ENCODE measurements at regions not wholly inside any gene's neighbourhood (a gene's known extent, or its start where the extent isn't known, plus 50 kb on each side); places are given as distances from the start of the nearest gene placed in this dataset.
"Not testable (repeated sequence)": the region's sequence is repeated elsewhere in the genome, so short reads cannot be mapped to it uniquely, and the experiment has no call there.

GRCh38 chr12:94916663-94917062, 86.8 kb downstream of the NDUFA12 start:
- H3K4me2 ChIP-seq (ENCODE audit: low read length), result no peak overlapping the region
- H3K79me2 ChIP-seq (replicated peaks; ENCODE audit: insufficient read depth, low read length), result no peaks in the 10 kb centered on the region
- no peak overlapping the region for H3K9ac ChIP-seq (ENCODE audit: low read length)
- no peak for TF ChIP-seq TAF1 (IDR thresholded peaks at IDR 0.05; ENCODE audit: low read depth)
- no peak for TF ChIP-seq EZH2 (IDR thresholded peaks at IDR 0.05; ENCODE audit: borderline replicate concordance, insufficient read depth, low read length, poor library complexity, severe bottlenecking)
- TF ChIP-seq EP300 (conservative IDR thresholded peaks at IDR 0.05; ENCODE audit: poor library complexity, severe bottlenecking), result no peak
- TF ChIP-seq RAD21 (conservative IDR thresholded peaks at IDR 0.05), result no peak
- TF ChIP-seq REST (IDR thresholded peaks at IDR 0.05; ENCODE audit: borderline replicate concordance), result no peak
- TF ChIP-seq SMC3 (conservative IDR thresholded peaks at IDR 0.05; ENCODE audit: poor library complexity), result no peak
- no peak for TF ChIP-seq MXI1 (conservative IDR thresholded peaks at IDR 0.05; ENCODE audit: poor library complexity, severe bottlenecking)
- no peak for TF ChIP-seq CTCF (IDR thresholded peaks at IDR 0.05; ENCODE audit: poor library complexity, severe bottlenecking)
- TF ChIP-seq POLR2AphosphoS5 (IDR thresholded peaks at IDR 0.05), result no peak
- H3K9me3 ChIP-seq (ENCODE audit: low read length), result no peaks in the 10 kb centered on the region
- H3K4me3 ChIP-seq (ENCODE audit: low read length), result no peak overlapping the region
- H3F3A ChIP-seq (ENCODE audit: insufficient read depth, low read length, poor library complexity, severe bottlenecking), result no peaks in the 10 kb centered on the region
- no peaks in the 10 kb centered on the region for H3K9me2 ChIP-seq (ENCODE audit: insufficient read depth, low read length)
- no peaks in the 10 kb centered on the region for H3K27me3 ChIP-seq (ENCODE audit: insufficient read depth, low read depth, low read length)
- no peaks in the 10 kb centered on the region for H3K36me3 ChIP-seq (ENCODE audit: insufficient read depth, low read length)
- no peaks in the 10 kb centered on the region for H4K20me1 ChIP-seq (ENCODE audit: insufficient read depth)
- H2AFZ ChIP-seq (ENCODE audit: low read depth, low read length), result no peak overlapping the region
- H3K27ac ChIP-seq (ENCODE audit: low read length), result no peak overlapping the region

GRCh38 chr12:94909663-94910062, 93.8 kb downstream of the NDUFA12 start:
- TF ChIP-seq MXI1 (conservative IDR thresholded peaks at IDR 0.05; ENCODE audit: poor library complexity, severe bottlenecking) (peak; percentile 19), CTCF (IDR thresholded peaks at IDR 0.05; ENCODE audit: poor library complexity, severe bottlenecking) (no peak)
- Histone ChIP-seq H3K4me2 (ENCODE audit: low read length) (no peak overlapping the region), H3K79me2 (replicated peaks; ENCODE audit: insufficient read depth, low read length) (no peaks in the 10 kb centered on the region), H3K36me3 (ENCODE audit: insufficient read depth, low read length) (no peaks in the 10 kb centered on the region), H3K27ac (ENCODE audit: low read length) (no peak overlapping the region), H3K9me3 (ENCODE audit: low read length) (no peaks in the 10 kb centered on the region), H3K4me3 (ENCODE audit: low read length) (no peak overlapping the region), H3K9me2 (ENCODE audit: insufficient read depth, low read length) (no peaks in the 10 kb centered on the region), H3F3A (ENCODE audit: insufficient read depth, low read length, poor library complexity, severe bottlenecking) (no peaks in the 10 kb centered on the region), H3K9ac (ENCODE audit: low read length) (peak overlapping the region; percentile 20), H2AFZ (ENCODE audit: low read depth, low read length) (no peak overlapping the region), H3K27me3 (ENCODE audit: insufficient read depth, low read depth, low read length) (no peaks in the 10 kb centered on the region), H4K20me1 (ENCODE audit: insufficient read depth) (no peaks in the 10 kb centered on the region)

GRCh38 chr12:94905749-94906148, 97.7 kb downstream of the NDUFA12 start:
- H3K79me2 ChIP-seq (replicated peaks; ENCODE audit: insufficient read depth, low read length); H3K36me3 ChIP-seq (ENCODE audit: insufficient read depth, low read length); H3K27ac ChIP-seq (ENCODE audit: low read length); H3K9me3 ChIP-seq (ENCODE audit: low read length); H3K4me3 ChIP-seq (ENCODE audit: low read length); H4K20me1 ChIP-seq (ENCODE audit: insufficient read depth); H3K27me3 ChIP-seq (ENCODE audit: insufficient read depth, low read depth, low read length); H3K4me2 ChIP-seq (ENCODE audit: low read length); H3F3A ChIP-seq (ENCODE audit: insufficient read depth, low read length, poor library complexity, severe bottlenecking); H3K9ac ChIP-seq (ENCODE audit: low read length); H2AFZ ChIP-seq (ENCODE audit: low read depth, low read length); H3K9me2 ChIP-seq (ENCODE audit: insufficient read depth, low read length): not testable (repeated sequence)
